ENCODE measurements at regions not wholly inside any gene's neighbourhood (a gene's known extent, or its start where the extent isn't known, plus 50 kb on each side); places are given as distances from the start of the nearest gene placed in this dataset.
A peak's percentile ranks its signal among the peaks of the same experiment; 100 is the strongest.

- DNase-seq = no peak
Measured at GRCh38 chr4:30610361-30610760, 109.8 kb upstream of the PCDH7 start.

- DNase-seq = no peak
Measured at GRCh38 chr4:30614771-30615170, 105.4 kb upstream of the PCDH7 start.

- no peak for DNase-seq
Measured at GRCh38 chr4:30616942-30617646, 103.1 kb upstream of the PCDH7 start.

- DNase-seq = no peak
Measured at GRCh38 chr4:30617836-30618235, 102.3 kb upstream of the PCDH7 start.

- DNase-seq = no peak
Measured at GRCh38 chr4:30619679-30620078, 100.5 kb upstream of the PCDH7 start.

- no peak for DNase-seq
Measured at GRCh38 chr4:30620711-30621110, 99.5 kb upstream of the PCDH7 start.

- DNase-seq = no peak
Measured at GRCh38 chr4:30630431-30630830, 89.7 kb upstream of the PCDH7 start.

- DNase-seq = no peak
Measured at GRCh38 chr4:30632751-30633150, 87.4 kb upstream of the PCDH7 start.

GRCh38 chr4:30641345-30641744 lies 78.8 kb upstream of the PCDH7 start:
- DNase-seq = no peak

GRCh38 chr4:30642567-30642966 lies 77.6 kb upstream of the PCDH7 start:
- peak; percentile 78 for DNase-seq

GRCh38 chr4:30653291-30653690 lies 66.9 kb upstream of the PCDH7 start:
- DNase-seq = no peak

- no peak for DNase-seq
Measured at GRCh38 chr4:30656828-30657227, 63.3 kb upstream of the PCDH7 start.

GRCh38 chr4:30667919-30668318 lies 52.2 kb upstream of the PCDH7 start:
- no peak for DNase-seq

- DNase-seq = no peak
Measured at GRCh38 chr4:30670206-30670605, 50.0 kb upstream of the PCDH7 start.

All from NCI-H1092 treated with DMSO at 0.1 percent for 48 hours (cell line).